GM12878 (cell line): ENCODE measurements at regions not wholly inside any gene's neighbourhood (a gene's known extent, or its start where the extent isn't known, plus 50 kb on each side); places are given as distances from the start of the nearest gene placed in this dataset.

Source experiments
- ATAC-seq: fragments of 200-7000 bp; cut with Tn5 transposase; 3 replicates; pipeline ENCODE4 v1.9.1; 2020; ENCODE audit warnings: mild to moderate bottlenecking, moderate library complexity
- BruUV-seq: library from RNA; stranded (reverse); fragments of 400-500 nt; replicated peaks from 2 replicates; lab custom pipeline; 2021; lab: Mats Ljungman, UMichigan
- CTCF ChIA-PET: fragments of 300-600 bp; sonication (Branson Sonifier 250); formaldehyde crosslinking; extraction: SDS; loops from one replicate; lab custom pipeline; 2021; ENCODE audit warnings: inconsistent platforms; lab: Yijun Ruan, JAX
- POLR2A ChIA-PET: fragments of 350-600 bp; formaldehyde crosslinking; extraction: SDS; loops from one replicate; lab custom pipeline; 2021; ENCODE audit warnings: inconsistent platforms; lab: Charles Lee
- RAD21 ChIA-PET: fragments of 300-600 bp; sonication (Branson Sonifier 250); formaldehyde crosslinking; loops from one replicate; lab custom pipeline; 2023; ENCODE audit warnings: antibody characterized with exemption; ENCODE audit not compliant: unreplicated experiment; lab: Charles Lee
- SMC1A ChIA-PET: fragments of 300-600 bp; sonication (Branson Sonifier 250); formaldehyde crosslinking; loops from one replicate; lab custom pipeline; 2023; ENCODE audit not compliant: unreplicated experiment, uncharacterized antibody; lab: Charles Lee
- DNase-seq: peaks from one replicate; pipeline ENCODE4 v3.0.0-alpha.2; 2011; ENCODE audit warnings: low read depth, low spot score
- FAIRE-seq: peaks from 3 replicates; lab custom pipeline; 2011; peaks lifted over from hg19 to GRCh38; lab: Jason Lieb, UNC
- H2AFZ ChIP-seq: 2 replicates; pipeline ENCODE4 v1.6.0; 2011; ENCODE audit warnings: low read depth, low read length, control low read depth; ENCODE audit not compliant: control insufficient read depth
- H3K27ac ChIP-seq: 2 replicates; pipeline ENCODE4 v1.5.1; 2011; ENCODE audit warnings: control low read depth; ENCODE audit not compliant: control insufficient read depth, insufficient read depth
- H3K27me3 ChIP-seq, 2 experiments: replicated peaks in 1 of 2; 2 replicates each; pipeline versions ENCODE4 v1.6.0 to v1.6.1; 2011; ENCODE audit warnings: low read length in 1 of 2; ENCODE audit not compliant: control insufficient read depth in 2 of 2, insufficient read depth in 2 of 2
- H3K36me3 ChIP-seq, 2 experiments: 2 replicates each; pipeline ENCODE4 v1.5.1; 2011; ENCODE audit warnings: low read length in 1 of 2; ENCODE audit not compliant: control insufficient read depth in 2 of 2, insufficient read depth in 2 of 2
- H3K4me1 ChIP-seq: 2 replicates; pipeline ENCODE4 v1.6.1; 2011; ENCODE audit warnings: mild to moderate bottlenecking, low read length, moderate library complexity, mixed read lengths; ENCODE audit not compliant: control insufficient read depth, insufficient read depth
- H3K4me2 ChIP-seq: 2 replicates; pipeline ENCODE4 v1.6.0; 2011; ENCODE audit warnings: control low read depth; ENCODE audit not compliant: control insufficient read depth, insufficient read depth
- H3K4me3 ChIP-seq: fragments of 200-600 bp; sonication (generic); 2 replicates; pipeline ENCODE4 v1.5.1; 2016
- H3K79me2 ChIP-seq: 2 replicates; pipeline ENCODE4 v1.6.0; 2011; ENCODE audit warnings: low read length; ENCODE audit not compliant: control insufficient read depth, insufficient read depth
- H3K9ac ChIP-seq: 2 replicates; pipeline ENCODE4 v1.8.0; 2011; ENCODE audit warnings: low read length, control low read depth, mixed read lengths; ENCODE audit not compliant: control insufficient read depth, insufficient read depth
- H3K9me3 ChIP-seq: replicated peaks from 3 replicates; pipeline ENCODE4 v1.5.1; 2011; ENCODE audit warnings: mild to moderate bottlenecking, low read length; ENCODE audit not compliant: control insufficient read depth, insufficient read depth
- H4K20me1 ChIP-seq: 2 replicates; pipeline ENCODE4 v1.6.0; 2011; ENCODE audit not compliant: control insufficient read depth, insufficient read depth
- CHD2 ChIP-seq: IDR thresholded peaks from 2 replicates; pipeline ENCODE4 v1.6.1; 2011; ENCODE audit warnings: low read depth, low read length, improper control_type of control experiment, borderline replicate concordance
- DPF2 ChIP-seq: fragments of 450-650 bp; IDR thresholded peaks from 2 replicates; pipeline ENCODE4 v1.6.1; 2017; ENCODE audit warnings: mild to moderate bottlenecking
- MYB ChIP-seq: fragments of 150-350 bp; IDR thresholded peaks from 2 replicates; pipeline ENCODE4 v1.6.1; 2014; ENCODE audit warnings: mild to moderate bottlenecking, low read depth, low read length, borderline replicate concordance
- TCF7 ChIP-seq: IDR thresholded peaks from 2 replicates; pipeline ENCODE4 v1.6.1; 2014; ENCODE audit warnings: antibody characterized with exemption, borderline replicate concordance
- ZBED1 ChIP-seq: IDR thresholded peaks from 2 replicates; pipeline ENCODE4 v1.6.1; 2016; ENCODE audit warnings: borderline replicate concordance
- WGBS: methylation state at CpG from one replicate; pipeline ENCODE4 v1.1.6; 2016; ENCODE audit warnings: low lambda C conversion rate; ENCODE audit not compliant: insufficient replicate concordance, insufficient coverage; ENCODE audit errors: missing lambda C conversion rate; 5-methylcytosine and 5-hydroxymethylcytosine counted together
- in situ Hi-C: fragments of 300-500 bp; cut with MboI; formaldehyde crosslinking; loops from 9 replicates; pipeline ENCODE4 v1.14.3; 2018; ENCODE audit warnings: mixed read lengths
- intact Hi-C: fragments of 100-400 bp; cut with micrococcal nuclease; formaldehyde crosslinking; loops from one replicate; pipeline ENCODE4 v1.14.2; 2022; ENCODE audit not compliant: unreplicated experiment
- TF ChIP-seq, protein P1 (sequence below): fragments of 450-650 bp; IDR thresholded peaks from 2 replicates; pipeline ENCODE4 v1.6.1; 2017; ENCODE audit warnings: borderline replicate concordance
- TF ChIP-seq, protein P2 (sequence below): fragments of 450-650 bp; IDR thresholded peaks from 2 replicates; pipeline ENCODE4 v1.6.1; 2018; ENCODE audit warnings: borderline replicate concordance, mild to moderate bottlenecking; ENCODE audit not compliant: partially characterized antibody
- TF ChIP-seq, protein P3 (sequence below): fragments of 450-650 bp; formaldehyde crosslinking; IDR thresholded peaks from 2 replicates; pipeline ENCODE4 v1.5.0; 2022; ENCODE audit warnings: mild to moderate bottlenecking, missing genetic modification characterization
- TF ChIP-seq, protein P4 (sequence below): fragments of 450-650 bp; IDR thresholded peaks from 2 replicates; pipeline ENCODE4 v1.6.1; 2017; ENCODE audit warnings: mild to moderate bottlenecking, moderate library complexity

DNA sequence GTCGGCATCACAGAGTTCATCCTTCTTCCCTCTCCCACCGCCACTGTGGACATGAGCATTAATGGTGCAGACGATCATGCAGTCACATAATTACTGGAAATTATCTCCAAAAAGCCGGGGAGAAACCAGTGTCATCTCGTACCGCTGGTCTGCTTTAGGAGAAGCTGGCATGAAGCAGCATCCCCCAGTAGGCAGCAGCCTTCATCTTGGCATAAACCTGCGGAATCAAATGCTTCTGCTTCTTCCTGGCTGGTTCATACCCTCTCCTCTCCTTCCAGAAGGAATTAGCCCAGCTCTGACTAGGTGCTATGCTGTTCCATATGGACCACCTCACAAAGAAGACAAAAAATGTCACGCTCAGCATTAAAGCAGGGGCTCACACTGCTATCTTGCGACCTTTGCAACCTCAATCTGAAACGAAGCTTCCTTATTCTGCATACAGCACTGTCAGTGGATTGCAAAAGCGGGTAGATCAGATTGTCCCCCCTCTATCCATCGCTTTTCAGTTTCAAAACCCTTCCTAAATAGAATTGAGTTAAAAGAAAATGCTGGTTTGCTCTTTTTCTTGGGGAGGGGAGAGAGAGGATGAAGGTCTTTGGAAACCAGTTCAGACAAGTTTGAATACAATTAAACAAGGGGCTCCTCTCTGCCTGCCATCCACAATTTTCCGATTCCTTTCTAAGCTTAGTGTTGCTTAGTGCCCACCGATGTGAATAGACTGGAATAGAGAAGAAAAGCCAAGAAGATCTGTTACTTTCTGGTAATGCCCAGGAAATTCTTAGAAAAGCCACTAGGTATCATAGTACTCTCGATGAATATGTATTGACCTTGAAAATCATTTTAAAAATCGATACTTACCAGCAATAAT is 212.1 kb upstream of the ZNF521 start:
- WGBS: 18% methylated on average over 16 of the region's 16 CpGs
- TF ChIP-seq, protein P1, sequence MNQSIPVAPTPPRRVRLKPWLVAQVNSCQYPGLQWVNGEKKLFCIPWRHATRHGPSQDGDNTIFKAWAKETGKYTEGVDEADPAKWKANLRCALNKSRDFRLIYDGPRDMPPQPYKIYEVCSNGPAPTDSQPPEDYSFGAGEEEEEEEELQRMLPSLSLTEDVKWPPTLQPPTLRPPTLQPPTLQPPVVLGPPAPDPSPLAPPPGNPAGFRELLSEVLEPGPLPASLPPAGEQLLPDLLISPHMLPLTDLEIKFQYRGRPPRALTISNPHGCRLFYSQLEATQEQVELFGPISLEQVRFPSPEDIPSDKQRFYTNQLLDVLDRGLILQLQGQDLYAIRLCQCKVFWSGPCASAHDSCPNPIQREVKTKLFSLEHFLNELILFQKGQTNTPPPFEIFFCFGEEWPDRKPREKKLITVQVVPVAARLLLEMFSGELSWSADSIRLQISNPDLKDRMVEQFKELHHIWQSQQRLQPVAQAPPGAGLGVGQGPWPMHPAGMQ: no peak
- TF ChIP-seq, protein P2, sequence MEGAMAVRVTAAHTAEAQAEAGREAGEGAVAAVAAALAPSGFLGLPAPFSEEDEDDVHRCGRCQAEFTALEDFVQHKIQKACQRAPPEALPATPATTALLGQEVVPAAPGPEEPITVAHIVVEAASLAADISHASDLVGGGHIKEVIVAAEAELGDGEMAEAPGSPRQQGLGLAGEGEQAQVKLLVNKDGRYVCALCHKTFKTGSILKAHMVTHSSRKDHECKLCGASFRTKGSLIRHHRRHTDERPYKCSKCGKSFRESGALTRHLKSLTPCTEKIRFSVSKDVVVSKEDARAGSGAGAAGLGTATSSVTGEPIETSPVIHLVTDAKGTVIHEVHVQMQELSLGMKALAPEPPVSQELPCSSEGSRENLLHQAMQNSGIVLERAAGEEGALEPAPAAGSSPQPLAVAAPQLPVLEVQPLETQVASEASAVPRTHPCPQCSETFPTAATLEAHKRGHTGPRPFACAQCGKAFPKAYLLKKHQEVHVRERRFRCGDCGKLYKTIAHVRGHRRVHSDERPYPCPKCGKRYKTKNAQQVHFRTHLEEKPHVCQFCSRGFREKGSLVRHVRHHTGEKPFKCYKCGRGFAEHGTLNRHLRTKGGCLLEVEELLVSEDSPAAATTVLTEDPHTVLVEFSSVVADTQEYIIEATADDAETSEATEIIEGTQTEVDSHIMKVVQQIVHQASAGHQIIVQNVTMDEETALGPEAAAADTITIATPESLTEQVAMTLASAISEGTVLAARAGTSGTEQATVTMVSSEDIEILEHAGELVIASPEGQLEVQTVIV: no peak
- TF ChIP-seq TCF7 (no peak), ZBED1 (no peak), DPF2 (no peak), CHD2 (no peak), MYB (no peak)
- TF ChIP-seq, protein P3, sequence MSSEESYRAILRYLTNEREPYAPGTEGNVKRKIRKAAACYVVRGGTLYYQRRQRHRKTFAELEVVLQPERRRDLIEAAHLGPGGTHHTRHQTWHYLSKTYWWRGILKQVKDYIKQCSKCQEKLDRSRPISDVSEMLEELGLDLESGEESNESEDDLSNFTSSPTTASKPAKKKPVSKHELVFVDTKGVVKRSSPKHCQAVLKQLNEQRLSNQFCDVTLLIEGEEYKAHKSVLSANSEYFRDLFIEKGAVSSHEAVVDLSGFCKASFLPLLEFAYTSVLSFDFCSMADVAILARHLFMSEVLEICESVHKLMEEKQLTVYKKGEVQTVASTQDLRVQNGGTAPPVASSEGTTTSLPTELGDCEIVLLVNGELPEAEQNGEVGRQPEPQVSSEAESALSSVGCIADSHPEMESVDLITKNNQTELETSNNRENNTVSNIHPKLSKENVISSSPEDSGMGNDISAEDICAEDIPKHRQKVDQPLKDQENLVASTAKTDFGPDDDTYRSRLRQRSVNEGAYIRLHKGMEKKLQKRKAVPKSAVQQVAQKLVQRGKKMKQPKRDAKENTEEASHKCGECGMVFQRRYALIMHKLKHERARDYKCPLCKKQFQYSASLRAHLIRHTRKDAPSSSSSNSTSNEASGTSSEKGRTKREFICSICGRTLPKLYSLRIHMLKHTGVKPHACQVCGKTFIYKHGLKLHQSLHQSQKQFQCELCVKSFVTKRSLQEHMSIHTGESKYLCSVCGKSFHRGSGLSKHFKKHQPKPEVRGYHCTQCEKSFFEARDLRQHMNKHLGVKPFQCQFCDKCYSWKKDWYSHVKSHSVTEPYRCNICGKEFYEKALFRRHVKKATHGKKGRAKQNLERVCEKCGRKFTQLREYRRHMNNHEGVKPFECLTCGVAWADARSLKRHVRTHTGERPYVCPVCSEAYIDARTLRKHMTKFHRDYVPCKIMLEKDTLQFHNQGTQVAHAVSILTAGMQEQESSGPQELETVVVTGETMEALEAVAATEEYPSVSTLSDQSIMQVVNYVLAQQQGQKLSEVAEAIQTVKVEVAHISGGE (CRISPR knock-in tag): no peak
- TF ChIP-seq, protein P4, sequence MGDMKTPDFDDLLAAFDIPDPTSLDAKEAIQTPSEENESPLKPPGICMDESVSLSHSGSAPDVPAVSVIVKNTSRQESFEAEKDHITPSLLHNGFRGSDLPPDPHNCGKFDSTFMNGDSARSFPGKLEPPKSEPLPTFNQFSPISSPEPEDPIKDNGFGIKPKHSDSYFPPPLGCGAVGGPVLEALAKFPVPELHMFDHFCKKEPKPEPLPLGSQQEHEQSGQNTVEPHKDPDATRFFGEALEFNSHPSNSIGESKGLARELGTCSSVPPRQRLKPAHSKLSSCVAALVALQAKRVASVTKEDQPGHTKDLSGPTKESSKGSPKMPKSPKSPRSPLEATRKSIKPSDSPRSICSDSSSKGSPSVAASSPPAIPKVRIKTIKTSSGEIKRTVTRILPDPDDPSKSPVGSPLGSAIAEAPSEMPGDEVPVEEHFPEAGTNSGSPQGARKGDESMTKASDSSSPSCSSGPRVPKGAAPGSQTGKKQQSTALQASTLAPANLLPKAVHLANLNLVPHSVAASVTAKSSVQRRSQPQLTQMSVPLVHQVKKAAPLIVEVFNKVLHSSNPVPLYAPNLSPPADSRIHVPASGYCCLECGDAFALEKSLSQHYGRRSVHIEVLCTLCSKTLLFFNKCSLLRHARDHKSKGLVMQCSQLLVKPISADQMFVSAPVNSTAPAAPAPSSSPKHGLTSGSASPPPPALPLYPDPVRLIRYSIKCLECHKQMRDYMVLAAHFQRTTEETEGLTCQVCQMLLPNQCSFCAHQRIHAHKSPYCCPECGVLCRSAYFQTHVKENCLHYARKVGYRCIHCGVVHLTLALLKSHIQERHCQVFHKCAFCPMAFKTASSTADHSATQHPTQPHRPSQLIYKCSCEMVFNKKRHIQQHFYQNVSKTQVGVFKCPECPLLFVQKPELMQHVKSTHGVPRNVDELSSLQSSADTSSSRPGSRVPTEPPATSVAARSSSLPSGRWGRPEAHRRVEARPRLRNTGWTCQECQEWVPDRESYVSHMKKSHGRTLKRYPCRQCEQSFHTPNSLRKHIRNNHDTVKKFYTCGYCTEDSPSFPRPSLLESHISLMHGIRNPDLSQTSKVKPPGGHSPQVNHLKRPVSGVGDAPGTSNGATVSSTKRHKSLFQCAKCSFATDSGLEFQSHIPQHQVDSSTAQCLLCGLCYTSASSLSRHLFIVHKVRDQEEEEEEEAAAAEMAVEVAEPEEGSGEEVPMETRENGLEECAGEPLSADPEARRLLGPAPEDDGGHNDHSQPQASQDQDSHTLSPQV: no peak

More for the DNA sequence above, 212.1 kb upstream of the ZNF521 start:
- DNase-seq (no peak), ATAC-seq (no peak), FAIRE-seq (no peak)
- Histone ChIP-seq H3K79me2 (no peaks in the 10 kb centered on the region), H3K4me3 (no peak overlapping the region), H3K4me2 (no peak overlapping the region), H4K20me1 (no peaks in the 10 kb centered on the region), H3K27ac (no peak overlapping the region), H2AFZ (no peak overlapping the region), H3K27me3 (no peaks in the 10 kb centered on the region; a peak in 1 of 4 replicates), H3K36me3 (no peaks in the 10 kb centered on the region), H3K9ac (no peak overlapping the region), H3K9me3 (no peaks in the 10 kb centered on the region), H3K4me1 (no peaks in the 10 kb centered on the region)
- SMC1A ChIA-PET: no interaction called here
- no TSS peak for BruUV-seq
- intact Hi-C loops (loop anchor here (5.0 kb wide), 2 partner anchors 268 to 333 kb away; no protein-coding TSS in a partner anchor), in situ Hi-C loops (no loop called here)
- CTCF ChIA-PET: no interaction called here
- POLR2A ChIA-PET: no interaction called here
- RAD21 ChIA-PET: interaction anchor here (0.6 kb wide), 1 partner anchor 171 kb away, joined by 5 read pairs; no protein-coding TSS in a partner anchor
